PC-3 (cell line): ENCODE measurements at regions not wholly inside any gene's neighbourhood (a gene's known extent, or its start where the extent isn't known, plus 50 kb on each side); places are given as distances from the start of the nearest gene placed in this dataset.

Source experiments
- CTCF ChIP-seq: fragments of 300-600 bp; sonication (generic); conservative IDR thresholded peaks from 2 replicates; pipeline ENCODE4 v1.5.1; 2017; ENCODE audit warnings: antibody characterized with exemption, low read depth, mild to moderate bottlenecking, low read length
- EZH2 ChIP-seq: fragments of 300-600 bp; sonication (generic); IDR thresholded peaks from one replicate; pipeline ENCODE4 v1.6.1; 2017; ENCODE audit warnings: antibody characterized with exemption, mild to moderate bottlenecking, low read length; ENCODE audit not compliant: unreplicated experiment

GRCh38 chr12:104816845-104817503 lies 141.1 kb downstream of the SLC41A2 start:
- TF ChIP-seq CTCF (no peak), EZH2 (no peak)
